H4 (cell line): ENCODE measurements at regions not wholly inside any gene's neighbourhood (a gene's known extent, or its start where the extent isn't known, plus 50 kb on each side); places are given as distances from the start of the nearest gene placed in this dataset.

Experiments
- DNase-seq: peaks from one replicate; pipeline ENCODE4 v3.0.0-alpha.2; 2015; ENCODE audit warnings: low spot score

DNA sequence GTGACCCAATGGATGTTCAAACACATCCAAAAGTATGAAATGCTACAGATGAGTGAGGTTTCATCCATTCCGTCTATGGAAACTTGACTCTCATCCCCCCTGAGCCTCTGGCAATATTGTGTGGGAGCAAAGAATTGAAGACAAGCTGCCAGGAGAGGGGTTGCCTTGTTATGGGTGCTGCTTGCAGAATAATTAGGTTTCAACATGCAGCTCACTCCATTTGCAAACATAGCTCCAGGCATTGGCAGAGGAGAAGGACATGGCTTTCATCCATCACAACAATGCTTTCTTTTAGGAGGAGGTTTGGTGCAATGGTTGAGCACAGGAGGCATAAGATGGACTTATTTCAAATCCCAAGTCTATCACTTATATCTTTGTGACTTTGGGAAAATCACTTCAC is 220.7 kb upstream of the SRRM4 start:
- no peak for DNase-seq

DNA sequence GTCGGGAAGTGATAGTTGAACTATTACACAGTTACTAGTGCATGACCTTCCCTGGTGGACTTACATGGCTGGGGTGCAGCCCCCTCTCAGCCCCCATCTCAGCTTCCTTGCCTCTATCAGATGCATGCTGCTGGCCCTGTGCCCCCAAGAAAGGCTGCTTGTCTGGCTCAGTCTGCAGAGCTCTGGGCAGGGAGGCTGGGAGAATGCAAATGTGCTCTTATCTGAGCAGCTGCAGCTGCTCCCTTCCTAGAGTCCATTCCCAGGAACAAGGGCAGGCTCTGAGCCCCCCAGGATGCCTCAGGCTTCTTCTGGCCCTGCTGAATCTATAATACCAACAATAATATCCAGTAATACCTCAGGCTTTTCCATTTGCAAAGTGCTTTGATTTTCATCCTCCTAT is 218.1 kb upstream of the SRRM4 start:
- DNase-seq, result no peak

GRCh38 chr12:118773956-118774723 is 207.2 kb upstream of the SRRM4 start:
- no peak for DNase-seq

- DNase-seq, result no peak
Observed at GRCh38 chr12:118777504-118777903, 203.8 kb upstream of the SRRM4 start.

- DNase-seq, result no peak
Observed at GRCh38 chr12:118778077-118778476, 203.3 kb upstream of the SRRM4 start.

- no peak for DNase-seq
Observed at GRCh38 chr12:118780939-118781338, 200.4 kb upstream of the SRRM4 start.

GRCh38 chr12:118781692-118782091 is 199.6 kb upstream of the SRRM4 start:
- DNase-seq, result no peak

DNA sequence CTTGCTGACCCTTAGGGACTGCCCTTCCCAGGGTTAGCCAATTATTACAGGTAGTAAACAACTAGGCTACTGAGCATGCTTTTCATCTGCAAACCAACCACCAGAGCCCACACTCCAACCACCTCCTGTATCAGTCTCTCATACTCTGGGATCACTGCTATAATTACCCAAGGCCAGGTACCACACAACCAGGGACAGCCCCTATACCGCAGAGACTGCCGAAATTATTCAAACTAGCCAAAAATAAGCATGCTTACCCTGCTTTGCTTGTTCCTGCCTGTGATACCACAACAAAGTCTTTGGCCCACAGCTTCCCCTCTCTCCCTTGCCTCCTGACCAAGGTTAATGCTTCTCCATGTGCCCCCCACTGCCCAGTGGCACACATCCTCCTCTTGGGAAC is 197.6 kb upstream of the SRRM4 start:
- no peak for DNase-seq

DNA sequence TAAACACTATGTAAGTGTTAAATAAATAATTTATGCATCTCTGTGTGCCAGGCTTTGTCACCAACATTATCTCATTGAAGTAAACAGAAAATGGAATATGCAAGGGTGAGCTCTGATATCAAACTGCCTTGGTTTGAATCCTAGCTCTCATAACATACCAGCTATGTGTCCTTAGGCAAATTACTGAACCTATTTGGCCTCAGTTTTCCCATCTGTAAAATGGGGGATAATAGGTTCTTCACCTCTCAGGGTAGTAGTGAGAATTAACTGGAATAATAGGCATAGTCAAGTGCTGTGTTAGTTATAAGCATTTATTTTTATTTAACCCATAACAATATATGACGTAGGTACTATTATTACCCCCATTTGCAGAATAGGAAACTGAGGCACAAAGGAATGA is 190.8 kb upstream of the SRRM4 start:
- DNase-seq, result no peak

DNA sequence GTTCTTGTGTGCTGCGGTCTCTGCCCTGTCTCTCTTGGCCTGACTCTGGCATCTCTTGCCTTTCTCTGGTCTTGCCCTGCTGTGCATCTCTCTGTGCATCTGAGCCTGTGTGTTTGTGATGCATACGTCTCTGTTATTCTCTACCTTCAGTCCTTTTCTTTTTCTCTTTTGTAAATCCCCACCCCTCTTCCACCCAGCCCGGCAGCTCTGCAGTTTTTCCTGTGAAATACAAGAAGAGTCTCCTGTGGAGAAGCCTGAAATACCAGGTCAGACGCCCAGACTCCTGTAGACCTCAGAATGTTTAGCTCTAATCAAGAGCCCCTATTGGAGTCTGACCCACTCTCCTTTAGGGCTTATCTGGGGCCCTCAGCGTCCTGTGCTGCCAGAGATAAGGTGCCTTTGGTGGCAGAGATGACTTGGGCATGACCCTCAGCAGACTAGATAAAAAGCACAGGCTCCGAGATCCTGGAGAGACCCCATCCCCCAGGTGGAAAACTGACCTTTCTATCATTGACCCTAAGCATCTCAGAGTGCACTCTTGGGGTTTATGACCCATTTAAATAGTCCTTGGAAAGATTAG is 167.5 kb upstream of the SRRM4 start:
- no peak for DNase-seq

DNA sequence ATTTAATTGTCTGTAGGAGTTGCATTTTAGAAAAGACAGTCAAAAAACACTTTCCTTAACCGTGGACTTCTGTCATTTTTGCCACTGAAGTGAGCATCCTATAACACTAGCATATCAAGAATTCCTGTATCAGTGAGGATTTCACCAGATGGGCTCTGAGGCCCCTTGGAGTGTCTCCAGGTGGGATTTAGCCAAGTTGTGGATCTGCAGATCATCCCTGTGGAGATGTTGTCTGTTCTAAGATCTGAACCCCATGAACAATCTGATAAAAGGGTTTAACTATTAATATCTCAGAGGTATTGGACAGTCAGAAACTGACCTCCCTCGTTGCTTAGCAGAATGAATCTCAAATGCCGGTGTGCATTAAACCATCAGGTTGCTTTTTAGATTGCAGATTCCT is 165.0 kb upstream of the SRRM4 start:
- no peak for DNase-seq

GRCh38 chr12:118821386-118821925 is 159.9 kb upstream of the SRRM4 start:
- DNase-seq, result no peak

- no peak for DNase-seq
Observed at GRCh38 chr12:118822512-118822911, 158.8 kb upstream of the SRRM4 start.

- DNase-seq, result no peak
Observed at GRCh38 chr12:118827047-118827446, 154.3 kb upstream of the SRRM4 start.

GRCh38 chr12:118827606-118828005 is 153.7 kb upstream of the SRRM4 start:
- DNase-seq, result no peak

DNA sequence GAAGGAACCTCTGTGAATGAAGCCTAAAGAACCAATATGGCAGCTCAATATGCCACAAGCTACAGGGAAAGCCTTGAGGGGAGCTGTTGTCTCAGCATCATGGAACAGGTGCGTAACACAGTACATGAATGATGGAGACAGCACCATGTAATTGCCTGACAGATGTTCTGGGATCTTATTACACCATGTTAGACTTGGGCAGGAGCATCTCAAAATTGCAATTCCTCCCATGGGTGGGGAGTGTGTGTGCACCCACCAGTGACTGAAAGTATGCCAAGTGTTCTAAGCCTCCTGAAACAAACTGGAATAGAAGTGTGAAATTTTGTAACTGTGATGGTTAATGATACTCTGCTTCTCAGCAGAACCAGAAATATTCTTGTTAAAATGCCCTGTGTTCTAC is 151.0 kb upstream of the SRRM4 start:
- DNase-seq, result no peak

DNA sequence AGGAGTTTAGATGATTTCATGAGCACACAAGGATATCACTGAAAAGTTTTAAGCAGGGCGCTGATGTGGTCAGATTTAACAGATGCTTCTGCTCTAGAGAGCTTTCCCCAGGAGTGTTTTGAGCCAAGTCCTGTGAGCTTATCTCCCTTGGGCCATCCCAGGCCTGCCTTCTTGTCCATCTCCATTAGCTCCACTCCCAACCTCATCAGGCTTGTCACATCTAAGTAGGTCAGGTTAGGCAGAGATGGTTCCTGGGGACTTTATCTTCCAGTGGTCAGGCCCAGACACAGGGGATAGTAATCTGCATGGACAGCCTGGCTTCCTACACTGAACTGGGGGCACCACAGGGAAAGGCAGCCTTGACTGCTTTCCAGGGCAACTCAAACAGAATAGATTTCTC is 145.4 kb upstream of the SRRM4 start:
- no peak for DNase-seq

- no peak for DNase-seq
Observed at GRCh38 chr12:118840399-118840798, 140.9 kb upstream of the SRRM4 start.

- no peak for DNase-seq
Observed at GRCh38 chr12:118840878-118841277, 140.5 kb upstream of the SRRM4 start.

GRCh38 chr12:118841588-118841987 is 139.8 kb upstream of the SRRM4 start:
- no peak for DNase-seq

DNA sequence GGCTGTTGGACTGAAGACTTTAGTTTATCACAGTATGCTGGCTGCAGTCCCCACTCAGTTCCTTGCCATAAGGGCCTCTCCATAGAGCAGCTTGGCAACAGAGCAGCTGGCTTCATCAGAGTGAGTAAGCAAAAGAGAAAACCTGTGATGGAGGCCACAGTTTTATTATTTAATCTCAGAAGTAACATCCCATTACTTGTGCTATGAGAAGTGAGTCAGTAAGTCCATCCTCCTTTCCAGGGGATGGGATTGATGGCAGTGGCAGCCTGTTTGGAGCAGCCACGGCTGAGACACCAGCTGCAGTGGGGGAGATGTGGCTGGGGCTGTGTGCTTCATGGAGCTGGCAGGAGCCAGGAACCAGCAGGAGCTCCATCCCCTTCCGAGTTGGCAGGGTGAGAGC is 138.5 kb upstream of the SRRM4 start:
- DNase-seq, result no peak

DNA sequence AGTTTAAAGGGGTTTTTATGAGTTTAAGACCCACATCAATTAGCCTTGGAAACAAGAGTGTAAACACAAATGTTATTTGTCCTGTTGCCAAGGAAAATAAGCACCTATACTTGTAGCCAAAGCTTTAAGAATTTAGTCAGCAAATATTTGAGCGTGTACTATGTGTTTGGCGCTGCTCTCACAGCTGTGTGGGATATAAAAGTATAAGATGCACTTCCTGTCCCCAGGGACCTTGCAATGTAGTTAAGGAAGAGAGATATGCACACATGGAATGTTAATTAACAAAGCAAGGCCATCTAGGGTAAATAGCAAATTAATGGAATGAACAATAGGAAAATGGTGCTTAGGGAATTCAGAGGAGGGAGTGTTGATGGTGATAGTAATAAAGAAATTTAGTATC is 134.9 kb upstream of the SRRM4 start:
- DNase-seq, result no peak

- DNase-seq, result no peak
Observed at GRCh38 chr12:118850244-118850825, 131.0 kb upstream of the SRRM4 start.
